SU-DHL-6 (cell line): ENCODE measurements at regions not wholly inside any gene's neighbourhood (a gene's known extent, or its start where the extent isn't known, plus 50 kb on each side); places are given as distances from the start of the nearest gene placed in this dataset.

Experiments
- EZH2phosphoT487 ChIP-seq: fragments of 200-600 bp; sonication (generic), shearing (Covaris generic); conservative IDR thresholded peaks from 2 replicates; pipeline ENCODE4 v1.6.1; 2018; ENCODE audit warnings: mild to moderate bottlenecking, antibody characterized with exemption, low read length, moderate library complexity, mixed read lengths
- TF ChIP-seq, protein P1 (sequence below): fragments of 200-600 bp; sonication (generic); IDR thresholded peaks from one replicate; pipeline ENCODE4 v1.5.1; 2017; ENCODE audit warnings: antibody characterized with exemption, mild to moderate bottlenecking, low read length, moderate library complexity; ENCODE audit not compliant: insufficient read depth, poor library complexity, severe bottlenecking

DNA sequence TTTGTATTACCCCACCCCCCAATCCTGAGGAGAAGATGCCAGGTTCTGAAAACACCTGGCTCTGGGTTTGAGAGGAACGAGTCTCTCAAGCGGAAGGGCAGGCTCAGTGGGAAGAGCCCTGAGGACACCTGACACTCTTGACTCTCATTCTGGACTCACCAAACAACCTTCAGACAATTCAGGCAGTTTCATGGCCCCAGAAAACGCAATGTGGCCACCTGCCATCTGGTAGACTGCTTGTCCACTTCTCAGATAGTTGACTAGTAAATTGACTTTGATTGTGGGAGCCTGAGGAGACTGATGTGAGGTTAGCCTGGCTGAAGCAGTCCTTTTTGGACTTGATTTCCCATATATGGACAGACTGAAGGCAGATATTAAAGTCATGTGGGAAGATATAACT, 117.5 kb upstream of the FSTL4 start:
- TF ChIP-seq, protein P1, sequence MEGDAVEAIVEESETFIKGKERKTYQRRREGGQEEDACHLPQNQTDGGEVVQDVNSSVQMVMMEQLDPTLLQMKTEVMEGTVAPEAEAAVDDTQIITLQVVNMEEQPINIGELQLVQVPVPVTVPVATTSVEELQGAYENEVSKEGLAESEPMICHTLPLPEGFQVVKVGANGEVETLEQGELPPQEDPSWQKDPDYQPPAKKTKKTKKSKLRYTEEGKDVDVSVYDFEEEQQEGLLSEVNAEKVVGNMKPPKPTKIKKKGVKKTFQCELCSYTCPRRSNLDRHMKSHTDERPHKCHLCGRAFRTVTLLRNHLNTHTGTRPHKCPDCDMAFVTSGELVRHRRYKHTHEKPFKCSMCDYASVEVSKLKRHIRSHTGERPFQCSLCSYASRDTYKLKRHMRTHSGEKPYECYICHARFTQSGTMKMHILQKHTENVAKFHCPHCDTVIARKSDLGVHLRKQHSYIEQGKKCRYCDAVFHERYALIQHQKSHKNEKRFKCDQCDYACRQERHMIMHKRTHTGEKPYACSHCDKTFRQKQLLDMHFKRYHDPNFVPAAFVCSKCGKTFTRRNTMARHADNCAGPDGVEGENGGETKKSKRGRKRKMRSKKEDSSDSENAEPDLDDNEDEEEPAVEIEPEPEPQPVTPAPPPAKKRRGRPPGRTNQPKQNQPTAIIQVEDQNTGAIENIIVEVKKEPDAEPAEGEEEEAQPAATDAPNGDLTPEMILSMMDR: no peak
- no peak for TF ChIP-seq EZH2phosphoT487
